Natural killer cell treated with Interleukin-12 subunit alpha and Interleukin-12 subunit beta and Interleukin-15 and Interleukin-18, amount 100 ng/mL, for 72 hours (primary cell): ENCODE measurements at regions not wholly inside any gene's neighbourhood (a gene's known extent, or its start where the extent isn't known, plus 50 kb on each side); places are given as distances from the start of the nearest gene placed in this dataset.

ENCODE experiments used
- ATAC-seq, 2 donors: fragments of 150-1000 bp; cut with Tn5 transposase in 1 of 2; sonication (Bioruptor Pico), chemical (Tn5 transposase) in 1 of 2; 2 replicates each; pipeline ENCODE4 v1.10.0; 2021
- DNase-seq: peaks from one replicate; pipeline ENCODE4 v3.0.0; 2022; ENCODE audit warnings: low spot score
- H3K27ac Mint-ChIP-seq, 2 donors: 1 replicate in 1 of 2; 2 replicates in 1 of 2; pipeline ENCODE4 v1.8.0; 2022; ENCODE audit warnings: mixed read lengths in 2 of 2, mild to moderate bottlenecking in 1 of 2, moderate library complexity in 1 of 2
- H3K27me3 Mint-ChIP-seq, 2 donors: 1 replicate in 1 of 2; 2 replicates in 1 of 2; pipeline ENCODE4 v1.8.0; 2022; ENCODE audit warnings: mixed read lengths in 2 of 2
- H3K36me3 Mint-ChIP-seq: one replicate; pipeline ENCODE4 v1.8.0; 2022; ENCODE audit warnings: mixed read lengths
- H3K4me1 Mint-ChIP-seq, 2 donors: 1 replicate in 1 of 2; 2 replicates in 1 of 2; pipeline ENCODE4 v1.8.0; 2022; ENCODE audit warnings: low read depth in 2 of 2, mixed read lengths in 2 of 2, mild to moderate bottlenecking in 1 of 2
- H3K4me3 Mint-ChIP-seq: one replicate; pipeline ENCODE4 v1.8.0; 2022; ENCODE audit warnings: mixed read lengths
- H3K9me3 Mint-ChIP-seq: 2 replicates; pipeline ENCODE4 v1.8.0; 2022; ENCODE audit warnings: mixed read lengths

- ATAC-seq, result no peak
- Mint-ChIP-seq H3K4me3 (no peak overlapping the region), H3K27me3 (peaks cover 5 to 24% of the 10 kb centered on the region in 2 donors), H3K4me1 (no peaks in the 10 kb centered on the region), H3K9me3 (no peaks in the 10 kb centered on the region), H3K36me3 (no peaks in the 10 kb centered on the region), H3K27ac (no peak overlapping the region)
- no peak for DNase-seq
Observed at GRCh38 chr10:2620827-2621521, 446.4 kb upstream of the PFKP start.

GRCh38 chr10:2619916-2620315 lies 447.4 kb upstream of the PFKP start:
- no peak overlapping the region for H3K27ac Mint-ChIP-seq
- DNase-seq (no peak), ATAC-seq (peak in 1 of 2 donors; percentile 51)
- H3K4me1 Mint-ChIP-seq, result no peaks in the 10 kb centered on the region
- no peaks in the 10 kb centered on the region for H3K36me3 Mint-ChIP-seq
- peaks cover 5 to 24% of the 10 kb centered on the region in 2 donors for H3K27me3 Mint-ChIP-seq
- no peak overlapping the region for H3K4me3 Mint-ChIP-seq
- H3K9me3 Mint-ChIP-seq, result no peaks in the 10 kb centered on the region

- ATAC-seq, result no peak
- Mint-ChIP-seq H3K27me3 (peaks cover 5 to 24% of the 10 kb centered on the region in 2 donors), H3K36me3 (no peaks in the 10 kb centered on the region), H3K9me3 (no peaks in the 10 kb centered on the region), H3K27ac (no peak overlapping the region), H3K4me3 (no peak overlapping the region), H3K4me1 (no peaks in the 10 kb centered on the region)
- no peak for DNase-seq
Observed at GRCh38 chr10:2619472-2619871, 447.9 kb upstream of the PFKP start.

GRCh38 chr10:2618690-2619089 lies 448.7 kb upstream of the PFKP start:
- Mint-ChIP-seq H3K4me3 (no peak overlapping the region), H3K9me3 (no peaks in the 10 kb centered on the region), H3K27me3 (peaks cover 5 to 24% of the 10 kb centered on the region in 2 donors), H3K36me3 (no peaks in the 10 kb centered on the region), H3K27ac (no peak overlapping the region), H3K4me1 (no peaks in the 10 kb centered on the region)
- no peak for DNase-seq
- ATAC-seq, result no peak

- no peaks in the 10 kb centered on the region for H3K36me3 Mint-ChIP-seq
- no peak overlapping the region for H3K27ac Mint-ChIP-seq
- ATAC-seq (no peak), DNase-seq (no peak)
- peaks cover 2 to 30% of the 10 kb centered on the region in 2 donors for H3K27me3 Mint-ChIP-seq
- no peaks in the 10 kb centered on the region for H3K4me1 Mint-ChIP-seq
- no peak overlapping the region for H3K4me3 Mint-ChIP-seq
- H3K9me3 Mint-ChIP-seq, result peaks cover 11% of the 10 kb centered on the region
Observed at GRCh38 chr10:2616215-2616614, 451.1 kb upstream of the PFKP start.

GRCh38 chr10:2611603-2612002 lies 455.7 kb upstream of the PFKP start:
- Mint-ChIP-seq H3K4me1 (no peaks in the 10 kb centered on the region), H3K36me3 (no peaks in the 10 kb centered on the region), H3K4me3 (no peak overlapping the region), H3K27ac (no peak overlapping the region), H3K27me3 (peaks cover 0 to 19% of the 10 kb centered on the region in 2 donors), H3K9me3 (peaks cover 15% of the 10 kb centered on the region)
- ATAC-seq, result no peak
- DNase-seq, result no peak

GRCh38 chr10:2610946-2611345 lies 456.4 kb upstream of the PFKP start:
- DNase-seq, result no peak
- no peak overlapping the region for H3K4me3 Mint-ChIP-seq
- H3K4me1 Mint-ChIP-seq, result no peaks in the 10 kb centered on the region
- peaks cover 0 to 19% of the 10 kb centered on the region in 2 donors for H3K27me3 Mint-ChIP-seq
- H3K27ac Mint-ChIP-seq, result no peak overlapping the region
- H3K9me3 Mint-ChIP-seq, result peaks cover 15% of the 10 kb centered on the region
- no peak for ATAC-seq
- no peaks in the 10 kb centered on the region for H3K36me3 Mint-ChIP-seq

- Mint-ChIP-seq H3K4me3 (no peak overlapping the region), H3K27ac (no peak overlapping the region), H3K4me1 (no peaks in the 10 kb centered on the region), H3K27me3 (peaks cover 0 to 3% of the 10 kb centered on the region in 2 donors), H3K9me3 (peaks cover under 1% of the 10 kb centered on the region), H3K36me3 (no peaks in the 10 kb centered on the region)
- DNase-seq (no peak), ATAC-seq (no peak)
Observed at GRCh38 chr10:2604891-2605290, 462.5 kb upstream of the PFKP start.

- H3K36me3 Mint-ChIP-seq, result no peaks in the 10 kb centered on the region
- H3K4me3 Mint-ChIP-seq, result no peak overlapping the region
- H3K9me3 Mint-ChIP-seq, result no peaks in the 10 kb centered on the region
- ATAC-seq (peak in 1 of 2 donors; percentile 40), DNase-seq (no peak)
- peaks cover 0 to 6% of the 10 kb centered on the region in 2 donors for H3K27me3 Mint-ChIP-seq
- H3K27ac Mint-ChIP-seq, result no peak overlapping the region
- no peaks in the 10 kb centered on the region for H3K4me1 Mint-ChIP-seq
Observed at GRCh38 chr10:2599571-2599970, 467.8 kb upstream of the PFKP start.

- Mint-ChIP-seq H3K4me1 (no peaks in the 10 kb centered on the region), H3K9me3 (peaks cover 3% of the 10 kb centered on the region), H3K27ac (no peak overlapping the region), H3K27me3 (peaks cover 0 to 16% of the 10 kb centered on the region in 2 donors), H3K4me3 (no peak overlapping the region), H3K36me3 (no peaks in the 10 kb centered on the region)
- DNase-seq, result no peak
- no peak for ATAC-seq
Observed at GRCh38 chr10:2592360-2593160, 474.8 kb upstream of the PFKP start.

GRCh38 chr10:2589196-2589595 lies 478.2 kb upstream of the PFKP start:
- H3K27ac Mint-ChIP-seq, result no peak overlapping the region
- H3K4me1 Mint-ChIP-seq, result no peaks in the 10 kb centered on the region
- peaks cover 0 to 13% of the 10 kb centered on the region in 2 donors for H3K27me3 Mint-ChIP-seq
- ATAC-seq (no peak), DNase-seq (no peak)
- H3K4me3 Mint-ChIP-seq, result no peak overlapping the region
- peaks cover 3% of the 10 kb centered on the region for H3K9me3 Mint-ChIP-seq
- H3K36me3 Mint-ChIP-seq, result no peaks in the 10 kb centered on the region

GRCh38 chr10:2584385-2584784 lies 483.0 kb upstream of the PFKP start:
- DNase-seq (no peak), ATAC-seq (no peak)
- Mint-ChIP-seq H3K4me1 (no peaks in the 10 kb centered on the region), H3K27ac (no peak overlapping the region), H3K9me3 (peaks cover 3% of the 10 kb centered on the region), H3K36me3 (no peaks in the 10 kb centered on the region), H3K27me3 (no peaks in the 10 kb centered on the region), H3K4me3 (no peak overlapping the region)

GRCh38 chr10:2576892-2577291 lies 490.5 kb upstream of the PFKP start:
- Mint-ChIP-seq H3K9me3 (peaks cover 3% of the 10 kb centered on the region), H3K27ac (no peak overlapping the region), H3K27me3 (peaks cover 0 to 23% of the 10 kb centered on the region in 2 donors), H3K36me3 (no peaks in the 10 kb centered on the region), H3K4me1 (no peaks in the 10 kb centered on the region), H3K4me3 (no peak overlapping the region)
- ATAC-seq, result no peak
- DNase-seq, result no peak

- no peaks in the 10 kb centered on the region for H3K4me1 Mint-ChIP-seq
- peaks cover 6% of the 10 kb centered on the region for H3K9me3 Mint-ChIP-seq
- H3K27me3 Mint-ChIP-seq, result peaks cover 0 to 23% of the 10 kb centered on the region in 2 donors
- no peak overlapping the region for H3K4me3 Mint-ChIP-seq
- H3K36me3 Mint-ChIP-seq, result no peaks in the 10 kb centered on the region
- H3K27ac Mint-ChIP-seq, result no peak overlapping the region
- ATAC-seq (no peak), DNase-seq (no peak)
Observed at GRCh38 chr10:2575460-2575859, 491.9 kb upstream of the PFKP start.
